Upper lobe of left lung (tissue), 4 donors: ENCODE measurements at regions not wholly inside any gene's neighbourhood (a gene's known extent, or its start where the extent isn't known, plus 50 kb on each side); places are given as distances from the start of the nearest gene placed in this dataset.

Experiments
- CTCF ChIP-seq, 6 experiments: fragments of 450-650 bp in 4 of 6; fragments of 200-600 bp in 2 of 6; sonication (generic) in 2 of 6; IDR thresholded peaks; one replicate each; pipeline ENCODE4 v1.5.1; 2016 to 2019; ENCODE audit warnings: antibody characterized with exemption in 6 of 6
- POLR2AphosphoS5 ChIP-seq, 2 donors: sonication (generic); formaldehyde crosslinking; IDR thresholded peaks; one replicate each; pipeline ENCODE4 v1.5.1; 2017; ENCODE audit warnings: antibody characterized with exemption in 2 of 2

- no peak for TF ChIP-seq CTCF (IDR thresholded peaks at IDR 0.05)
- no peak for TF ChIP-seq POLR2AphosphoS5 (IDR thresholded peaks at IDR 0.05)
Observed at GRCh38 chr6:80658926-80659325, 552.5 kb downstream of the BCKDHB start.
